Limb (tissue), 2 donors: ENCODE measurements at regions not wholly inside any gene's neighbourhood (a gene's known extent, or its start where the extent isn't known, plus 50 kb on each side); places are given as distances from the start of the nearest gene placed in this dataset.

Experiments
- DNase-seq, 2 donors: peaks; one replicate each; pipeline ENCODE4 v3.0.0-alpha.2; 2016; ENCODE audit errors: extremely low spot score in 2 of 2

DNA sequence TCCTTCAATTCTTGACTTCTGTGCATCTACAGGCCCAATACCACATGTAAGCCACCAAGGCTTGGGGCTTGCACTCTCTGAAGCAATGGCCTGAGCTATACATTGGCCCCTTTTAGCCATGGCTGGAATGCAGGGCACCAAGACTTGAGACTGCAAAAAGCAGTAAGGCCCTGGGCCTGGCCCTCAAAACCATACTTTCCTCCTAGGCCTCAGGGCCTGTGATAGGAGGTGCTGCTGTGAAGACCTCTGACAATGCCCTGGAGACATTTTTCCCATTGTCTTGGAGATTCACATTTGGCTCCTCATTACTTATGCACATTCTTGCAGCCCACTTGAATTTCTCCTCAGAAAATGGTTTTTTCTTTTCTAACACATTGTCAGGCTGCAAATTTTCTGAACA is 68.5 kb upstream of the FSTL5 start:
- no peak for DNase-seq

DNA sequence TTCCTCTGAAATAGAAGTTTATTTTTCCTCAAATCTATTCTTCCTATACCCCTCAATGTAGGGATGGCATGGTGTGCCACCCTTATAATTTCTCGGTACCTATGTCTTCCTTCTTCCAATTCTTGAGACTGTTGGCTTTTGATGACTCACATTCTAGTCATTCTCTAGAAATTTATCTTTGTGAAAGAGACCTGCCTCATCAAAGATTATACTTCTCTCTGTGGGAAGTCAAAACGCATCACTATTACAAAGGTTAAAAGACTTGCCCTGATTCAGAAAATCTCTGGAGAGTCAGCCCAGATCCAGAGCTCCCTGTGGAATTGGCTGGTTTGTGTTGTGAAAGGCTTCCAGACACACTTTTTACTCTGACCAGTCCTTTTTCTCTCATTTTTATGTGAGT is 65.9 kb upstream of the FSTL5 start:
- DNase-seq = no peak

DNA sequence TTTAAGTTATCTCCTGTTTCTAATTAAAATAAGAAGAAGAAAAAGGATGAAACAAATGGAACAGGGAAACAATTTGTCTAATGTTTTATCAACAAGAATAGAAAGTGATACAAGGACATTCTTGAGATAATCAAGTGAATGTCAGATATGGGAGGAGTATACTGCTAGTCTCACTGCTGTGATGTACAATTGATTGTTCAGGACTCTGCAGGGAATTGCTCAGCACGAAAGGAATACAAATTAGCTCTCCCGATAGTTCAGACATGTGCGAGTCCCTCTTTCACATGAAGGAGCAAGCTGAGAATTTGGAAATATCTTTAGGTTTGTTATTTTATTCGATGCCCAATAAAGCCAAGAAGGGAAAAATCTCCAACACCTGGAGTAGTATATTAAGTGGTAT is 57.3 kb upstream of the FSTL5 start:
- no peak for DNase-seq
